SJCRH30 (cell line): ENCODE measurements at regions not wholly inside any gene's neighbourhood (a gene's known extent, or its start where the extent isn't known, plus 50 kb on each side); places are given as distances from the start of the nearest gene placed in this dataset.
"Not testable (repeated sequence)": the region's sequence is repeated elsewhere in the genome, so short reads cannot be mapped to it uniquely, and the experiment has no call there.

Experiments used
- DNase-seq, 2 experiments: peaks; one replicate each; pipeline ENCODE4 v3.0.0-alpha.2; 2015 to 2020
- H3K27ac ChIP-seq: fragments of 250-450 bp; sonication (Bioruptor Pico); 2 replicates; pipeline ENCODE4 v1.5.1; 2020; ENCODE audit warnings: mild to moderate bottlenecking, moderate library complexity
- H3K27me3 ChIP-seq: fragments of 250-450 bp; sonication (Bioruptor Pico); 2 replicates; pipeline ENCODE4 v1.5.1; 2020; ENCODE audit warnings: mild to moderate bottlenecking, moderate library complexity
- H3K36me3 ChIP-seq: fragments of 250-450 bp; sonication (Bioruptor Pico); 2 replicates; pipeline ENCODE4 v1.5.1; 2020; ENCODE audit warnings: mild to moderate bottlenecking, moderate library complexity
- H3K4me1 ChIP-seq: fragments of 250-450 bp; sonication (Bioruptor Pico); 2 replicates; pipeline ENCODE4 v1.5.1; 2020; ENCODE audit warnings: mild to moderate bottlenecking, moderate library complexity
- H3K4me3 ChIP-seq: fragments of 250-450 bp; sonication (Bioruptor Pico); 2 replicates; pipeline ENCODE4 v1.5.1; 2020; ENCODE audit warnings: mild to moderate bottlenecking, moderate library complexity
- H3K9me3 ChIP-seq: fragments of 250-450 bp; sonication (Bioruptor Pico); replicated peaks from 2 replicates; pipeline ENCODE4 v1.5.1; 2020; ENCODE audit warnings: mild to moderate bottlenecking, moderate library complexity

DNA sequence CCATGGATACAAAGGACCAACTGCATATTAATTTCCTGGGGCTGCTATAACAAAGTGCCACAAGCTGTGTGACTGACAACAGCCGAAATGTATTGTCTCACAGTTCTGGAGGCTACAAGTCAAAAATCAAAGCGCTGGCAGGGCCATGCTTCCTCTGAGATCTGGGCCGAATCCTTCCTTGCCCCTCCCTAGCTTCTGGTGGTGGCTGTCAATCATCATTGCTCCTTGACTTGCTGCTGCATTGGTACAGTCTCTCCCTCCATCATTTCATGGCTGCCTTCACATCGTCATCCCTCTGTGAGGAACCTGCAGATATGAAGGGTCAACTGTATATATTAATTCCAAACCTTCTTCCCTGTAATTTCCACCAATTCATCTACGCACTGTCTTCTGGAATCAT, 118.3 kb downstream of the EXOC5 start:
- no peak for DNase-seq
- H3K27ac ChIP-seq, result no peak overlapping the region
- H3K9me3 ChIP-seq, result no peaks in the 10 kb centered on the region
- no peaks in the 10 kb centered on the region for H3K27me3 ChIP-seq
- no peaks in the 10 kb centered on the region for H3K36me3 ChIP-seq
- H3K4me1 ChIP-seq, result no peaks in the 10 kb centered on the region
- H3K4me3 ChIP-seq, result no peak overlapping the region

- H3K36me3 ChIP-seq, result no peaks in the 10 kb centered on the region
- H3K9me3 ChIP-seq, result no peaks in the 10 kb centered on the region
- DNase-seq, result no peak
- H3K27me3 ChIP-seq, result no peaks in the 10 kb centered on the region
- no peak overlapping the region for H3K4me3 ChIP-seq
- peaks cover 7% of the 10 kb centered on the region; the same call in 1 of the 2 replicates for H3K4me1 ChIP-seq
- no peak overlapping the region for H3K27ac ChIP-seq
Observed at GRCh38 chr14:57139173-57139572, 129.5 kb downstream of the EXOC5 start.

DNA sequence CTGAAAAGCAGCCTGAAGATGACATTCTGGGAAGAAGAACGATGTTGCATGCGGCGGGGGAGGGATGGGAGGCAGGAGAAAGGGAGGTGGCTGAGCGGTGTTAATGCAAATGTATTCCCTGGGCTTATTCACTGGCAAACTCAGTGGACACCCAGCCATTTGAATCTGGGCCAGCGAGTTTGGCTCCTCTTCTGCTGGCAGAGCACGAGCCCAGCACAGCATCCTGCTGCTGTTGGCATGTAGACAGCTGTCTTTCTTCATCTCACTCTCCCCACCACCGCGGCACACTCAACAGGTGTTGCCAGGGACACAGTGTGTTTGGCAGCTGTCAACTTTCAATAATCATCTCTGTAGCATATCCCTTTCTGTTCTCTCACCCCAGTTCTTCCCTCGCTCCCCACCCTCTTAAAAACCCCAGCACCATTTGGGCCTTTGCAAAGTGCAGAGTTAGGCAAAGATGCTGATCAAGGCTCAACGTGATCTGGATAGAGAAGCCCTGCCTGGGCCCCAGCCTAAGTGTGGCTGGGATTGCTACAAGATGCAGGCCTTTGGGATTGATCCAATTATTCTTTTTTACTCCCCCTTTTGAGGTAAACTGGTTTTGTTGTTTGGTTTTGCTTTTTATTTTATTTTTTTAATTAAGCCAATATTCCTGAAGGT, 131.9 kb downstream of the EXOC5 start:
- peaks cover 7% of the 10 kb centered on the region; the same call in 1 of the 2 replicates for H3K4me1 ChIP-seq
- H3K4me3 ChIP-seq, result no peak overlapping the region
- H3K36me3 ChIP-seq, result no peaks in the 10 kb centered on the region
- H3K27me3 ChIP-seq, result no peaks in the 10 kb centered on the region
- H3K9me3 ChIP-seq, result no peaks in the 10 kb centered on the region
- no peak overlapping the region for H3K27ac ChIP-seq
- peak; percentile 68 to 69 for DNase-seq

- DNase-seq, H3K4me3 ChIP-seq, H3K27me3 ChIP-seq: not testable (repeated sequence)
Observed at GRCh38 chr14:57127809-57128208, 140.9 kb downstream of the EXOC5 start.

GRCh38 chr14:57122129-57122528, 146.6 kb downstream of the EXOC5 start:
- no peak overlapping the region for H3K27ac ChIP-seq
- no peak overlapping the region for H3K4me3 ChIP-seq
- DNase-seq, result no peak
- H3K4me1 ChIP-seq, result no peaks in the 10 kb centered on the region
- no peaks in the 10 kb centered on the region for H3K9me3 ChIP-seq
- H3K27me3 ChIP-seq, result no peaks in the 10 kb centered on the region
- no peaks in the 10 kb centered on the region for H3K36me3 ChIP-seq

More at GRCh38 chr14:57127809-57128208, 140.9 kb downstream of the EXOC5 start:
- not testable (repeated sequence) for H3K27ac ChIP-seq, H3K36me3 ChIP-seq, H3K4me1 ChIP-seq, H3K9me3 ChIP-seq

GRCh38 chr14:57112072-57112807, 156.5 kb downstream of the EXOC5 start:
- DNase-seq, result peak; percentile 35 to 45
- peak overlapping the region; percentile 88 for H3K27ac ChIP-seq
- not testable (repeated sequence) for H3K4me1 ChIP-seq, H3K9me3 ChIP-seq, H3K27me3 ChIP-seq, H3K36me3 ChIP-seq
- H3K4me3 ChIP-seq, result peak overlapping the region; percentile 81

DNA sequence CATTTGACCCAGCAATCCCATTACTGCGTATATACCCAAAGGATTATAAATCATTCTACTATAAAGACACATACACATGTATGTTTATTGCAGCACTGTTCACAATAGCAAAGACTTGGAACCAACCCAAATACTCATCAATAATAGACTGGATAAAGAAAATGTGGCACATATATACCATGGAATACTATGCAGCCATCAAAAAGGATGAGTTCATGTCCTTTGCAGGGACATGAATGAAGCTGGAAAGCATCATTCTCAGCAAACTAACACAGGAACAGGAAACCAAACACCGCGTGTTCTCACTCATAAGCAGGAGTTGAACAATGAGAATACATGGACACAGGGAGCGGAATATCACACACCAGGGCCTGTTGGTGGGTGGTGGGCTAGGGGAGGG, 158.3 kb downstream of the EXOC5 start:
- not testable (repeated sequence) for H3K4me3 ChIP-seq, H3K9me3 ChIP-seq, H3K27ac ChIP-seq, H3K36me3 ChIP-seq, DNase-seq, H3K27me3 ChIP-seq, H3K4me1 ChIP-seq

- Histone ChIP-seq H3K36me3 (no peaks in the 10 kb centered on the region), H3K4me1 (no peaks in the 10 kb centered on the region), H3K9me3 (no peaks in the 10 kb centered on the region), H3K27me3 (no peaks in the 10 kb centered on the region), H3K27ac (no peak overlapping the region), H3K4me3 (no peak overlapping the region)
- DNase-seq, result no peak
Observed at GRCh38 chr14:57091030-57091608, 177.6 kb downstream of the EXOC5 start.

DNA sequence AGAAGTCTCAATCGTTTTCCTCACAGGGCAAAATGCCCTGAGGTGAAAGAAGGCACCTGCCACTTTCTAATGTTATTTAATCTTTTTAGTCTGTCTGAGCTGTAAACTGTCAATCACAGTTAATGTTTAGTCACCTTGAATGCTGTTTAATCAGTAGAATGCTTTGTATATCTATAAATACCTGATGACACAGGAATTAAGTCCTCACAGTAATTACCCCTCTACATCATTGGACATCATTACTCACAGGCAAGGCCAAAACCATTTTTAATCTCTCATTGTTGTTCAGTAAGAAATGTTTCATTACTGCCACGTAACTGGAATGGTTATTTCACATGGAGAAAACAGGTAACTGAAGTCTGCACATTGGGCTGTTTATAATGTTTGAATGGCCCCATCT, 178.8 kb downstream of the EXOC5 start:
- H3K9me3 ChIP-seq, result no peaks in the 10 kb centered on the region
- no peaks in the 10 kb centered on the region for H3K27me3 ChIP-seq
- no peak overlapping the region for H3K27ac ChIP-seq
- no peaks in the 10 kb centered on the region for H3K36me3 ChIP-seq
- H3K4me1 ChIP-seq, result no peaks in the 10 kb centered on the region
- no peak for DNase-seq
- no peak overlapping the region for H3K4me3 ChIP-seq

DNA sequence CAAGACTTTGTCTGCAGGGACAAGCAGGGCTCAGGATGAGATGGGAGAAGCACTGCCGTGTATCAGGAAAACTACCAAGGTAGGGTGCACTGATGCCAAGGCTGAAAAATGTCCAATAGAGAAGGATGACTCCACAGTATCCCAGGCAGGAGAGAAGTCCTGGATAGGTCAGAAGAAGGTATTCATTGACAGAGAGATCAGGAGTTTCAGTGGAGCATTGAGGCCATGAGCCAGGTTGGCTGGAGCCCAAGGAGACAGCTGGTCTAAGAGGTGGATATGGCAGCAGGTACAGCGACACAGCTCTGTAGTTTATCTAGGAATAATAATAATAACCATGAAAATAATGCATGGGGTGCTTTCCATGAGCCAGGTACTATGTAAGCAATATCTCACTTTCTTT, 180.9 kb downstream of the EXOC5 start:
- no peaks in the 10 kb centered on the region for H3K36me3 ChIP-seq
- no peaks in the 10 kb centered on the region for H3K27me3 ChIP-seq
- no peaks in the 10 kb centered on the region for H3K9me3 ChIP-seq
- H3K4me1 ChIP-seq, result no peaks in the 10 kb centered on the region
- no peak overlapping the region for H3K27ac ChIP-seq
- no peak for DNase-seq
- no peak overlapping the region for H3K4me3 ChIP-seq

DNA sequence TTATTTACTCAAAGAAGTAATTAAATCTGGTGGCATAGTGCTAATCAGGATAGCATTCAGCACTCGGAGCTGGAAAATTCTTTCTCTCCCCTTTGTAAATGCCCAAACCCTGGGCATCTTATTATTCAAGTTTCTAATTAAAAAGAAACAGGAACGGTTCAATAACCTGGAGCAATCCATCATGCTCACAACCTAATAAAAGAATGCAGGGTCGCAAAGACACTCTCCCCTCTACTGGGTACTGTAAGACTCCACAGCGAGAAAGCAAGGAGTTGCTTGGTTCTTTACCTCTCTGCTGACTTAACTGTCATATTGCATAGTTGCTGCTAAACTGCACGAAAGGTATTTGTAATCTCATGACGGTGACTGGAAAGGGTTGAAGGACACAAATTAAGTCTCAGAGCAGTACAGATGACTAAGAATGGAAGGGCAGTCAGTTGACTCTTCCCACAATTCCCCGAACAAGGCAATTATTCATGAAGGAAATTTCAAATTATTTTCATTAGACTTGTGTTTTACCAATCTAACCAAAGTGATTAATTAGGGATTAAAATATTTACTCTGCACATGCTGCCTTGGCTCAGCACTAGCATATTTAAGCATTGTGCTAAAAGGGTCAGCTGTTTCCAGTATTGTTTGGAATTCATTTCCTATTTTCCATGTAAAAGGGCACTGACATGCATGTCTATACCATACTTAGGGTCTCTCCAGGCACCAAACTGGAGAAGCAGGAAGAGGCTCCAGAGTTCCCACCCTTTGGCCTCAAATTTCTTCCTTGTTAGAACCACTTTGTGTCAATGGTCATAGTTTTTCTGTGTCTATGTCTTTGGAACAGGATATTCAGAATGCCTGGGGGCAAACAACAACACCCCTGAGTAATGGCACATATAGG, 182.2 kb downstream of the EXOC5 start:
- Histone ChIP-seq H3K27ac (no peak overlapping the region), H3K4me3 (no peak overlapping the region), H3K9me3 (no peaks in the 10 kb centered on the region), H3K36me3 (no peaks in the 10 kb centered on the region), H3K4me1 (no peaks in the 10 kb centered on the region), H3K27me3 (no peaks in the 10 kb centered on the region)
- DNase-seq, result no peak

DNA sequence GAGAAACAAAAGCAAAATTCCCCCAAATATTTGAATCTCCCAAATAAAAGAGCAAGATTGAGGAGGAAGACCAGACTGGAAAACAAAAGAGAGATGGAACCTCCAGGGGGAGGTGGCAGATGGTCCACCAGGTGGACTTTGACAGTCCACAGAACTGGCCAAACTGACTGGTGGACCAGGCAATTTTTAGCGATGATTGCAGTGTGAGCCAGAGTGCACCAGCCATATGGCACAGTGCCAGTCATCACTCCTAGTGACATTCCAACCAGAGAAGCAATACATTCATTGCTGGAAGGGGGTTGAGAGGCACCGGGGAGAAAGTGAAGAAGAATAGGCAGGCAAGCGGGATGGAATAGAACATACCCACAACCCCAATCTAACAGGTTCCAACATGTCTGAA, 182.9 kb downstream of the EXOC5 start:
- Histone ChIP-seq H3K9me3 (no peaks in the 10 kb centered on the region), H3K4me3 (no peak overlapping the region), H3K27me3 (no peaks in the 10 kb centered on the region), H3K27ac (no peak overlapping the region), H3K36me3 (no peaks in the 10 kb centered on the region), H3K4me1 (no peaks in the 10 kb centered on the region)
- DNase-seq, result peak in 1 of 2 experiments; percentile 4

- Histone ChIP-seq H3K4me3 (no peak overlapping the region), H3K9me3 (no peaks in the 10 kb centered on the region), H3K4me1 (no peaks in the 10 kb centered on the region), H3K27me3 (no peaks in the 10 kb centered on the region), H3K27ac (no peak overlapping the region), H3K36me3 (no peaks in the 10 kb centered on the region)
- DNase-seq, result no peak
Observed at GRCh38 chr14:57085043-57085442, 183.7 kb downstream of the EXOC5 start.

GRCh38 chr14:57080691-57081090, 188.0 kb downstream of the EXOC5 start:
- DNase-seq, result no peak
- H3K4me1 ChIP-seq, result no peaks in the 10 kb centered on the region
- H3K9me3 ChIP-seq, result no peaks in the 10 kb centered on the region
- H3K27ac ChIP-seq, result no peak overlapping the region
- H3K4me3 ChIP-seq, result no peak overlapping the region
- H3K27me3 ChIP-seq, result no peaks in the 10 kb centered on the region
- no peaks in the 10 kb centered on the region for H3K36me3 ChIP-seq

DNA sequence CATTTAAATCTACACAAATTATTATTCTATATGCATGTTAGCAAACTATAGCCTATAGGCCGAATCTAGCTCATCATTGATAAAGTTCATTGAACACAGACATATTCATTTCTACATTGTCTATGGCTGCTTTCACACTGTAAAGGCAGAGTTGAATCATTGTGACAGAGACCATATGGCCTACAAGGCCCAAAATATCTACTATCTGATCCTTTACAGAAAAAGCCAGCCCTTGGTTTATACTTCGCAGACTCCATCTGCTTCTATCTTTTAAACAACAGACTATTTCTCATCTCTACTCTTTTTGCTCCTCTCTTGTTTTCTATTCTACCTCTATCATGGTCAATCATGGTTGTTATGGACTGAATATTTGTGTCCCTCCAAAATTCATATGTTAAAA, 190.7 kb downstream of the EXOC5 start:
- H3K9me3 ChIP-seq, result no peaks in the 10 kb centered on the region
- H3K27me3 ChIP-seq, result no peaks in the 10 kb centered on the region
- no peak overlapping the region for H3K4me3 ChIP-seq
- DNase-seq, result no peak
- no peaks in the 10 kb centered on the region for H3K36me3 ChIP-seq
- H3K4me1 ChIP-seq, result no peaks in the 10 kb centered on the region
- H3K27ac ChIP-seq, result no peak overlapping the region
